ENCODE measurements at regions not wholly inside any gene's neighbourhood (a gene's known extent, or its start where the extent isn't known, plus 50 kb on each side); places are given as distances from the start of the nearest gene placed in this dataset.
A peak's percentile ranks its signal among the peaks of the same experiment; 100 is the strongest.
"Not testable (repeated sequence)": the region's sequence is repeated elsewhere in the genome, so short reads cannot be mapped to it uniquely, and the experiment has no call there.

DNA sequence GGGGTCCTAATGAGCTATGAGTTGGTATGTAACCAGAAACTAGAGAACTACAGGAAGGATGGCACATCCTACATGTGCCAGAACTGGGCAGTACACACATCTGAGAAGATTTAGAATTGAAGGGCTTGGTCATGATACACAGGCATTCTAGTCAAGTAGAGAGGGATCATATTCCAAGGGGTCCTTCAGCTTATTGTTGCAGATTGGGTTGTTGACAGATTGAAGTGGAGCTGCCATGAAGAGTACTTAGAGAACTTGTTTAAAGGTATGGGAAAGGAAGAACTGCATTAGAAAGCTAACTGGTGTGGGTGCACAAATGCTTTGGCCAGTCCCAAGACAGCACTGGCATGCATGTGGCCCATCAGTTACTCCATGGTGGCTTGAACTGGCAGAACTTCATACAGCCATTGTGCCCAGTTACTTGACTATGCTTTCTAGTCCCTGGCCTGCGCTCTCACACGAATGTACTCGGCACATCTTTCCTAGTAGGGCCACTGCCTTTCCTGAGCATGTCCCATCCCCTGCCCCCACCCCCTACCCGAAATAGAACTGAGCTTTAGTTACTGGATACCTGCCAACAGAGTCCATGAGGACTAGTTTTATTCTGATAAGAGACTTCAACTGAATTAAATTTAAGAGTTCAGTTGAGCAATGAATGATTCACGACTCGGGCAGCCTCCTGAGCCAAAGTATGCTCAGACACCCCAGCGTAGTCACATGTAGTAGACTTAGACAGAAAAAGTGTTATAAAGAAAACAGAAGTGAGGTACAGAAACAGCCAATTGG, 64.0 kb downstream of the CCNG2 start:
- DNase-seq = no peak

DNA sequence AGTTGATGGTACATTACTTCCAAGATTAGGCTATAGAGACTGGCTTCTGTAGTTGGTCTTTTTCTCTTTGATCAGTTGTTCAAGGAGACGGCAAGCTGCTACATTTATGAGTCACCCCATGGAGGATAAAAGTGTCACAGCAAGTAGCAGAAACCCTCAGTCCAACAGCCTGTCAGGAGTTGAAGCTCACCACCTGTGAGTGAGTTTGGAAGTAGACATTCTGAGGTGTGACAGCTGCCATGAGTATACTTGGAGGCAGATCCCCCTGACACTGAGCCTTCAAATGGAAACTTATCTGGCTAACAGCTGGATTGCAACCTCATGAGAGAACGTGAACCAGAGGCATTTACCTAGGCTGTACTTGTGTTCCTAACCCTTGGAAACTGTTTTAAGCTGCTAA, 68.0 kb downstream of the CCNG2 start:
- no peak for DNase-seq

DNA sequence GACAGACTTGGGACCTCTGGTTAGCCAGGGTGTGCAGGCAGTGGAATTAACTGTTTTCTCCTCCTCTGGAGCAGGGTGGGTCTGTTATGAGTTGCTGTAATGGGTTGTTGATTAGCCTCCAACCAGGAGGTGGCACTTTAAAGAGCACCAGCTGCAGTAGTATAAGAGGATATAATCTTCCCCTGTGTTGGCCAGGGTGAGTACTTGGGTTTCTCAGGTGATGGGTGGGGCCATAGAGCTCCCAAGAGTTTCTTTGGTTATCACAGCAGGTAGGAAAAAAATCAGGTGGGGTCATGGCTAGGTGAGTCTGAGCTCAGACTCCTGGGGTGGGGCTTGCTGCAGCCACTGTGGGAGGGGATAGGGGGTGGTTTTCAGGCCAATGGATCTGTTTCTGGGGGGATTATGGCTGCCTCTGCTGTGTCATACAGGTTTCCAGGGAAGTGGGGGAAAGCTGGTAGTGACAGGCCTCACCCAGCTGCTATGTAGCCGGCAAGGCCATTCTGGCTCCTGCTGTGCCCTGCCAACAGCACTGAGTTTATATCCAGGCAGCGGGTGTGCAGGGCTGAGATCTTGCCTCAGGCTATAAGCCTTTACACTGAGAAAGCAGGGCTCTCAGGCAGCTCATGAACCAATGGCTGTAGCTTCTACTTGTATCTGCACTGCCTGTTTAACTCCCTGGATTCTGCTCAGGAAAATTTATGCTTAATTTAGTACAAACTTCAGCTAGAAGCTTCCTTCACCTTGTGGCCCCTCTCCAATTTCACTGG, 70.1 kb downstream of the CCNG2 start:
- no peak for DNase-seq

DNA sequence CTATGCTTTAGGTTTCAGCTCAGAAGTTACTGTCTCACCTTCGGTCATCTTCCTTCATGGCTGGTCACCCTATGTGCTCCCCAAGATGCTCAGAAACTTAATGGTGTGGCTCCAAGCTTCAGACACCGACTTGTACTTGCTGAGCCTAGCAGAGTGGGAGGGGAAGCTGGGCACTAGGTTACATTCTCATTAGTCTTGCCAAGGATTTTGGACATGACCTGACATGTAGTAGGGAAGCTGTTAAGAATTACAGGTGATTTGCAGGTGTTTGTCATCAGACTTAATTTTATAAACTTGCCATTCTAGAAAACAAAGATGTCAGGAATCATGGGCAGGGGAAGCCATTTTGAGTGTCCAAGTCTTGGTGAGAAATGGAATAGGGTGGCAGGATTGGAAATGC, 72.4 kb downstream of the CCNG2 start:
- no peak for DNase-seq

DNA sequence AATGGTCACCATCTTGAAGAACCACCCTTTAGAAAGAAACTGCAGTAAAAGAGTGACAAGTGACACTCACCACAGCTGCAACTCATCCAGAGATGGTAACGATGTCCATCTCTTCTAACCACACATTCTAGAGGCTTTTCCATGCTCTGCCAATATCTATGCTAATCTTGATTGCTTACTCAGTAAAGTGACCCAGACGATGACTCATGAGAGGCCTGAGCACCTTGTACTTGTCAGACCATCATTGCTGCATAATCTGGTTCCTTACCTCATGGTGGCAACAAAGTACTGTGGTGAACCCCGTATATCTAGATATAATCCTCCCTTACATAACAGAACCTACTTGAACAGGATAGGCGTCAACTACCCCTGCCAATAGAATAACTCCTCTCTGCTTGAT, 75.6 kb downstream of the CCNG2 start:
- no peak for DNase-seq

DNA sequence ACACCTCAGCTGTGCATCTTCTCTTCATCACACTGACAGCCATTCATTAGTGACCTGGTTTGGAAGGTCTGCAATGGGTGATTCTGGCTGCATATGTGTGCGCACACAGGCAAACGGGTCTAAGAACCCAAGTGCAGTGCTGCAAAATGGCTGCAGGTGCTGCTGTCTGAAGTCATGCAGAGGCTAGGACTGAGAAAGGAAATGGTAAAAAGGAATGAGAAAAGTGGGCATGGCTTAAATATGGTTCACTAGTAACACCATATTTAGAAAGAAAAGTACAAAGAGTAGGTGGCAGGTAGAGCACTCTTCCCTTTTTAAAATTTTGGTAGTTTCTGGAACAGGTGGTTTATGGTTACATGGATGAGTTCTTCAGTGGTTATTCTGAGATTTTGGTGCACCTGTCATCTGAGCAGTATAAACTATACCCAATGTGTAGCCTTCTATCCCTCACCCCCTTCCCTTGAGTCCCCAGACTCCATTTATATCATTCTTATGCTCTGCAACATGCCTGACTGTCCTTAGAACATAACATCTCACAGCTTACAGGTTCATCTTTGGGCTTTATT, 78.4 kb downstream of the CCNG2 start:
- DNase-seq = no peak

DNA sequence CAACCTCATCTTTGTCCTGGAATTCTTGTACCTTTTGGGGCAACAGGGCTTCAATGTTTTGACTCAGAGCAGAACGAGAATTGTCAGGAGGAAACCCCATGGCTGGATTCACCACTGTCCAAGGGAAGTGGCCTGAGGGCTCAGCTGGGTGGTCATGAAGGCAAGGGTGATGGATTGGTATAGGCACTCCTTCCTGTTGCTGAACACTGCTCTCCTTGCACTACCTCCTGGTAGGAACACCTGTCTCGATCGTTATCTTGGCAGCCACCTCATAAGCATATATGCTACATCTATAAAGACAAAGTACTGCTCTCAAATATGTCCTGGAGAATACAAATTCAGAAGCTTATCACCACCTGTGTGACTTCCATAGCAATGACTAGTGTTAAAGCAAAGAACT, 79.8 kb downstream of the CCNG2 start:
- no peak for DNase-seq

DNA sequence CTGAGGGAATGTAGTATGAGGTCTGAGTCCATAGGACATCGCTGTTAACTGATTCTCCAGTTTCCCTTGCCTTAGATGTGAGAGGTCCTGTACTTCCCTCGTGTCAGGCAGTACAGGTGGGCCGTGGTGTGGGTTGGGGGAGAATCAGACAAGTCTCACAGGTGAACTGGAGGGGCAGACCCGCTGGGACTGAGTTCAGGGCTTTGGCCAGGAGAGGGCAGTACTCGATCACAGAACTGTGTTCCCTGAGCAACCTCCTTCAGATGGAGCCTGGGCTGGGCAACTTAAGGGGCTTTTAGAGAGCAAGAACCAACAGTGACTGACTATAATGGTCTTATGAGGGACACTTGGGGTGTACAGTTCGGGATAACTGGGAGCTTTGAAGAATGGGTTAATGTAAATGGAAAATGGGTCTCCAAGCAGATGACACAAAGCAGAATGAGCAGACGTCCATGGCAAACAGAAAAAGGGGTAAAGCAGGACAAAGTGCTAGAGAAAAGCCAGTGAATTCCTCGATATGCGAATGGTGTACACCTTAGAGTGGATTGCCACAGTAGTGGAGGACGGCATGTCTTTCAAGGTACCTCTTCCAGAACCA, 83.6 kb downstream of the CCNG2 start:
- peak; percentile 77 to 79 for DNase-seq

DNA sequence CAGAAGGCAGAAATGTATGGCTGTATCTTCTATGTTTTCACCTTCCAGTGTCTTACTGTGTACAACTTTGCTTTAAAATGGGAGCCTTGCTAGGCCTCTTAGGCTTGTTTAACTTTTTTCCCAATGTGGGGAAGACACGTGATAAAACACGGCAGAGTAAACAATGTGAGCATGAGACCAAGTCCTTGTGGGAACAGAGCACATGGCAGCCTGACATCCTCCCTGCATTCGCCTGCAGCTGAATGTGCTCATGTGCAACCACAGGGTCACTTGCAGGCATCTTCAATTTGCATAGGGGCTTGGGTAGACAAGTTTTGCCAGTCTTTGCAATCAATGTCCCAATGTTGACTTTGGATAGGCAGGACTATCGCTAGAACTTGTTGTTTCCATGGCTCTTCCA, 91.8 kb downstream of the CCNG2 start:
- no peak for DNase-seq

DNA sequence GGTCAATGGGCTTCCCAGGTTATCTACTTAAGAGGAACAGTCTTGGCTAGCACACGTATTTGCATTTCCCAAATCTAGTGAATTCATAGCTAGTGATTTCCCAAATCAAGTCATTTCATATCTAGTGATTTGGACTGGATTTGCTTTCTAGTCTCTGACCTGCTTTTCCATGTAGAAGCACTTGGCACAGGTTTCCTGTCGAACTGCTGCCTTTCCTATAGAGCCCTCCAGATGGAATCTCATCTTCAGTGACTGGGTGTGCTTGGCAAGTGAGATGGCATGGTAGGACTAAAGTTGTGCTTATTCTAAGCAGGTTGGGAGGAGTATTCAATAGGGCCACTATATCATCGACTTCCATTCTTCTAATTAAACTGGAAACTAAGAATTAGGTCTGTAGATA, 94.7 kb downstream of the CCNG2 start:
- DNase-seq = no peak

DNA sequence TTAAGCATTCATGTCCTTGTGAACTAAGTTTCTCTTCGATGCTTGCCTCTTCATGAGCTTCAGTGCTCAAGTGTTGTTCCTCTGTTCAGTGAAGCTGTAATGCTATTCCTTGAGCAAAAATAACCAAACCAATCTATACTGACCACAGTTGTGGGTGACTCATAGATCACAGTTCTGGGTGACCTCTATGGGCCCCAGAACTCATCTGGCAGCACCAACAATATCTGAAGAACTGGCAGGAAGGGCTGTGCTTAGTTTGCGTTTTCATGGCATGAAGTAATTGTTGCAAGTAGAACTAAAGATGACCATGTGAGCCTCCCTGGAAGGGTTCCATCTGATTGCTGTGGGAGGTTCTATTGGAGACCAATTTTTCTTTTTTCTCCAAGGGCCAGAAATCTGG, 106.2 kb downstream of the CCNG2 start:
- no peak for DNase-seq

DNA sequence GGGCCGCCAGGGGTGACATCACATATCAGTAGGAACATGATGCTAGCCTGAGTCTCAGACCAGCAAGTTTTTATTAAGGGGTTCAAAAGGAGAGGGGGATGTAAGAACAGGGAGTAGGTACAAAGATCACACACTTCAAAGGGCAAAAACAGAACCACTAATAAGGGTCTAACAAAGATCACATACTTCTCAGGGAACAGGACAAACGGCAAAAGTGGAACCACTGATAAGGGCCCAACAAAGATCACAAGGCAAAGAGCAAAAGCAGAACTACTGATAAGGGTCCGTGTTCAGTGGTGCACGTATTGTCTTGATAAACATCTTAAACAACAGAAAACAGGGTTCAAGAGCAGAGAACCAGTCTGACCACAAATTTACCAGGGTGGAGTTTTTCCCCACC, 107.0 kb downstream of the CCNG2 start:
- DNase-seq = not testable (repeated sequence)

DNA sequence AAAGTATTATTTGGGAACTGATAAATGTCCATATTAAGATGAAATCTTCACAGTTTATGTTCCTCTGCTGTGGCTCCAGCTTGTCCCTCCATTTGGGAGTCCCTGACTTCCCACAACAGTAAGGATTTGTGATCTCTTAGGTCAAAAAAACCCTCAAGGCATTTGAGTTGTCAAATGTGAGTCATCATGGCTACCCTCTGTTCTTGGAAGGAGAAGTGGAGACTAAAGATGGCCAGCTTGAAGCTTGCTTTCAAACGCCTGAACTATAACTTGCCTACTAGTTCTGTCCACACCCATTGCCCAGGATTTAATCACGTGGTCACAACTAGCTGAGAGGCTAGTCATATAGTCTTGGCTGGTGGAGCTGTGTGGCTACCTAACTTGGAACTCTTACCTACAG, 107.8 kb downstream of the CCNG2 start:
- DNase-seq = no peak

DNA sequence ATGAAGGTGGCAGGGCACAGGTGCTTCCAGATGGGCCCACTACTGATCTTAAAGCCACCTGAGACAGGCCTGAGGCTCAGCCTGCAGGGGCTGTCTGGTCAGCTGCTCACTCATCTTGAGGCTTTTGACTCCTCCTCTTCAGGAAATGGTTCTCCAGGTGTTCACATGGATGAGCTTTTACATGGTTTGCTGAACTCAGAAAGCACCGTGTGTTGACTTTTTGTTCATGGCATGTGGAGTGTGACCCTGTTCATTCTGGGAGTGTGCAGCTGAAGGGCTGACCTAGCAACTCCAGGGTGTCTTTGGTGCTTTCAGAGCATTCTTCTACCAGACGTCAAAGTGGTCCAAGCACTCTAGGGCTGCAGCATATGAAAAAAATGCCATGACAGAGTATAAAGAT, 111.1 kb downstream of the CCNG2 start:
- DNase-seq = no peak

DNA sequence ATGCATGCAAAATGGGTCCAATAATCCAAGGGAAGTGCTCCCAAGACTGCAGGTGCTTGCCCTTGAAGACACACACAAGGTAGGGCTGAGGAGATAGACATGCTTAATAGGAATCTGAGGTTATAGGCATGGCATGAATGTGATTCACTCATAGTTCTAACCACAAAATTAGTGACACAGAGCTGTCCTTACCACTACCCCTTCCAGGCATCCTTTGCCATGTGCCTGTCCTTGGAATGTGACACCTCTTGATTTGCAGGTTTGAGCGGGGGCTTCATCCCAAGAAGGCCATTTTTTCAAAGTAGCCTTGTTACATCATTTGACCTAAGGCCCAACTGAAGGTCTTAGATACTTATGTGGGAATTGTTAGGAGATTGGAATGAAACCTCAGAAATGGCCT, 112.5 kb downstream of the CCNG2 start:
- DNase-seq = no peak

DNA sequence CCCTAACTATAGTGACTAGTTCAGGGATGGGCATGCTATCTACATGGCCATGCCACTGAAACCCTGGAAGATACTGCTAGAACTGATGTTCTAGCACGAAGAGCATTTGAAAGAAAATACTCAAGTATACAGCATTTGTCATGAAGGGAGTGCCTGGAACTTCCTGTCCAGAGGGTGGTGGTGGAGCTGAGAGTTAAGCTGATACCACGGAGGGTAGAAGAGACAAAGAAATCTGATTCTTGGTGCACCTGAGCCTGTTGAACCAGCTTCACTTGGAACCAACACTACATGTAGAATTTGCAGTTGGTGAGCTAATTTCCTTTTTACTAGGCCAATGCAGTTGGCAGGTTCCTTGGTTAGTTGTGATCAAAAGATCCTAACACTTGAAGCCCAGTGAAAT, 116.4 kb downstream of the CCNG2 start:
- no peak for DNase-seq

DNA sequence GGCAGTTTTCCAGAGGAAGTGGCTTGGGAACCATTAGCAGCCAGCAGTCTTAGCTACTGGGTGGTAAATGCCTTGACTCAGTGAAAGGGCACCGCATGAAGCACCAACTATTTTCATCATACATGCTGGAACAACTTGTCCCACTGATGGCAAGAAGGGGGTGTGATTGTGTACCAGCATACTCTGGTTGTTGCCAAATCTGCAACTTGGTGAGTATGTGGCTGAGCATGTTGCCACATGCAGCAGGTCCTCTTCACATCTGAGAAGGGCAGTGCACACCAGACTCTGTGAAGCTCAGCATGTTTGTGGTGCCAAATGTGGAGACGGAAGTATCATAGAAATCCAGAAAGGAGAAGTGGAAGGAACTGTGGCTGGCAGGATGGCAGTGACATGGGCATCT, 122.1 kb downstream of the CCNG2 start:
- DNase-seq = not testable (repeated sequence)

DNA sequence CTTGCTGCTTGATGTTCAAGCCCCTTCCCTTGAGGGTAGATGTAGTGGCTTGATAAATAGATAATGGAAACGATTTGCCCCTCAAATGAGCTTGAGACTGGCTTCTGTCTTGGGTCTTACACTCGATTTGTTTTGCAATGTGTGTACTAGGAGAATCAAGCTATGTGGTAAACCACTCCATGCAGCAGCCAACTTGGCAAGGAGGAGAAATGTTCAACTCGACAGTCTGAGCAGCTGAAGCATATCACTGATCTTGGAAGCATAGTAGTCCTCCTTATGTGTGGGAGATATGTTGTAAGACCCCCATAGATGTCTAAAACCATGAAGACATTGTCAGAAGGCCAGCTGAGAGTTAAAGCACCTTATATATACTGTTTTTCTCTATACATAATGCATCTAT, 125.3 kb downstream of the CCNG2 start:
- no peak for DNase-seq

DNA sequence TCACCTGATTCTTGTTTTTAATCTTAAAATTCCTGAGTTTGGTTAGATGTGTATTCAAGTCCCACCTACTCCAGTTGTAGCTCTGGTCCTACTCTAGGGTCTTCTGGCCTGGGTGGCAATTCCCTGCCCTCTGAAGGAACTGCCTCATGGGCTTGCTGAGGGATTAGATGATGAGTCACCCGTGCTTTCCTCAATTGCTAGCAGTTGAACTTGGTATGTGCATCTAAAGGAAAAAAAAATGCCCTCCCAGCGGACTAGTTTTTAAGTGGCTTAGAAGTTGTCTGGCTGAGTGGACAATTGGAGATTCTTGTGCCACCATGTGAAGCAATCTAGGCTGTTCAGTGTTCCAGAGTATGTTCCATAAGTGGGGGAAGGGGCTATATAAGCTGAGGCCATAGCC, 127.0 kb downstream of the CCNG2 start:
- DNase-seq = no peak

DNA sequence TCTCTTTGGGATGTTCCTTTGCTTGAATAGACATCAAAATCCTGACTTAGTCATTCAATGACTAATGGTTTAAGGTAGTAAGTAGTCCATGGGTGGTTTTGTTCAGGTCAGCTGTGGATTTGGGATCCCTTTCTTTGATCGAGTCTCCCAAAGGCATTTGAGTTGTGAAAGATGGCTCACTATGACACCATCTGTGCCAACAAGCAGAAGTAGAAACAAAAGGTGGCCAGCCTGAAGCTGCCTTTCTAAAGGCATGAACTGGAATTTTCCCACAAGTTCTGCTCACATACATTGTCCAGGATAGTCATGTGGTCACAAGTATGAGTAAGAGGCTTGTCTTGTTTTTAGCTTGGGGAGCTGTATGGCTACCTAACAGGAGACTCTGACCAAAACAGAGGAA, 129.9 kb downstream of the CCNG2 start:
- DNase-seq = no peak

DNA sequence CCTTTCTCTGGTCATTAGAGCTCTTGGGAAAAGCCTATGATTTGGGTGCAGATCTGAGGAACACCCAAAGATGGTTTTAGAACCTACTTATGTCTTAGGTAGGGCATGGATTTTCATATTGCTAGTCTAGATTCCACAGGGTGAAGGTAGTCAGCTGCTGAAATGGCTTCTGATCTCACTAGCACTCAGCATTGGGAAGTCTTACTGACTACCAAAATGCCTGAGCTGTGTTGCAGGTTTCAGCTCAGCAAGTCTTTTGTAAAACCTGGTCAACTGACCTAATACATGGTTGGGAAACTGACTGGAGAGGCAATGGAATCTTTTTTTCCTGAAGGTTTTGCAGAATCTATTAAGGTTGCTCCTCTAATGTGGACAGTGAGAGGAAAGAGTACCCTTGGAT, 136.4 kb downstream of the CCNG2 start:
- no peak for DNase-seq

DNA sequence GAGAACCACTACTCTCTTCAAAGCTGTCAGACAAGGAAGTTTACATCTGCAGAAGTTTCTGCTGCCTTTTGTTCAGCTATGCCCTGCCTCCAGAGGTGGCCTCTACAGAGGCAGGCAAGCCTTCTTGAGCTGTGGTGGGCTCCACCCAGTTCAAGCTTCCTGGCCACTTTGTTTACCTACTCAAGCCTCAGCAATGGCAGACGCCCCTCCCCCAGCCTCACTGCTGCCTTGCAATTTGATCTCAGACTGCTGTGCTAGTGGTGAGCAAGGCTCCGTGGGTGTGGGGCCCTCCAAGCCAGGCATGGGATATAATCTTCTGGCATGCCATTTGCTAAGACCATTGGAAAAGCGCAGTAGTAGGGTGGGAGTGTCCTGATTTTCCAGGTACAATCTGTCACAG, 144.0 kb downstream of the CCNG2 start:
- DNase-seq = not testable (repeated sequence)

DNA sequence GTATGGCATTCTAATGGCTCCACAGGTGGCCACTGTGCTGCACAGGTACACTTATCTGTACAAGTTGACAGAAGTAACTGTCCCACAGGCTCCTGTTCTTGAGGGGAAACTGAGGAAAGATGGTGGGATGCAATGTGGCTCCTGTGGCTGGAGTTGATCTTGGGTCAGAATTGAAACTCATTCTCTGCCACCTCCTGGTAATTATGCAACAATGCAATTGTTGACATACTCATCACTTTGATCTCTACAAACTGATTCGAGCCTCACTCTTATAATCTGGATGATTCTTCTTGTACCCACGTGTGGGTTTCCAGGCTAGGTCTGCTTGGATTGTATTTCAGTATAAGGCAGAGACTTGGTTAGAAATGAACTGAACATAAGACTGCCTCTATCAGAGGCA, 148.8 kb downstream of the CCNG2 start:
- no peak for DNase-seq

DNA sequence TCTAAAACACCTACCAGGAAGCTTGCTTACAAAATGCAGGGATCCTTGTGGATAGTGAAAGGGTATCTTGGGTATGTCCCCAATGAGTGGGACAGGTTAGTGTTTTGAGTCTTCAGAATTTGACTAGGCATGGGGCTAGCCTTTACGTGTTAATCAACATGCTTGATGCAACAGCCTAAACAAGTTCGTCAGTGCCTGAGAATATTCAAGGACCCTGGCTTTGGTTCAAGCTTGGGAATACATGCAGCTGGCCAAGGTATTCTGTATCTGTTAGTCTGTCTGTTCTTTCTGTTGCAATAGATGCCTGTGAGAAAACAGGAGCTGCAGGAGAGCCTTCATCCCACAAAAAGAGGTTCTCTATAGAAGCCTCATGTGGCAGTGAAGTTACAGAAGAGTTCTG, 149.5 kb downstream of the CCNG2 start:
- DNase-seq = no peak

Measured in activated T-cell treated with anti-CD3 and anti-CD28 coated beads, Interleukin-2, amount 50 U/mL, for 48 hours (primary cell).